GM12878 (cell line): ENCODE measurements at regions not wholly inside any gene's neighbourhood (a gene's known extent, or its start where the extent isn't known, plus 50 kb on each side); places are given as distances from the start of the nearest gene placed in this dataset.

Experiments
- ATAC-seq: fragments of 200-7000 bp; cut with Tn5 transposase; 3 replicates; pipeline ENCODE4 v1.9.1; 2020; ENCODE audit warnings: mild to moderate bottlenecking, moderate library complexity
- BruUV-seq: library from RNA; stranded (reverse); fragments of 400-500 nt; replicated peaks from 2 replicates; lab custom pipeline; 2021; lab: Mats Ljungman, UMichigan
- CTCF ChIA-PET: fragments of 300-600 bp; sonication (Branson Sonifier 250); formaldehyde crosslinking; extraction: SDS; loops from one replicate; lab custom pipeline; 2021; ENCODE audit warnings: inconsistent platforms; lab: Yijun Ruan, JAX
- POLR2A ChIA-PET: fragments of 350-600 bp; formaldehyde crosslinking; extraction: SDS; loops from one replicate; lab custom pipeline; 2021; ENCODE audit warnings: inconsistent platforms; lab: Charles Lee
- RAD21 ChIA-PET: fragments of 300-600 bp; sonication (Branson Sonifier 250); formaldehyde crosslinking; loops from one replicate; lab custom pipeline; 2023; ENCODE audit warnings: antibody characterized with exemption; ENCODE audit not compliant: unreplicated experiment; lab: Charles Lee
- SMC1A ChIA-PET: fragments of 300-600 bp; sonication (Branson Sonifier 250); formaldehyde crosslinking; loops from one replicate; lab custom pipeline; 2023; ENCODE audit not compliant: unreplicated experiment, uncharacterized antibody; lab: Charles Lee
- DNase-seq: peaks from one replicate; pipeline ENCODE4 v3.0.0-alpha.2; 2011; ENCODE audit warnings: low read depth, low spot score
- FAIRE-seq: peaks from 3 replicates; lab custom pipeline; 2011; peaks lifted over from hg19 to GRCh38; lab: Jason Lieb, UNC
- H2AFZ ChIP-seq: 2 replicates; pipeline ENCODE4 v1.6.0; 2011; ENCODE audit warnings: low read depth, low read length, control low read depth; ENCODE audit not compliant: control insufficient read depth
- H3K27ac ChIP-seq: 2 replicates; pipeline ENCODE4 v1.5.1; 2011; ENCODE audit warnings: control low read depth; ENCODE audit not compliant: control insufficient read depth, insufficient read depth
- H3K27me3 ChIP-seq, 2 experiments: replicated peaks in 1 of 2; 2 replicates each; pipeline versions ENCODE4 v1.6.0 to v1.6.1; 2011; ENCODE audit warnings: low read length in 1 of 2; ENCODE audit not compliant: control insufficient read depth in 2 of 2, insufficient read depth in 2 of 2
- H3K36me3 ChIP-seq, 2 experiments: 2 replicates each; pipeline ENCODE4 v1.5.1; 2011; ENCODE audit warnings: low read length in 1 of 2; ENCODE audit not compliant: control insufficient read depth in 2 of 2, insufficient read depth in 2 of 2
- H3K4me1 ChIP-seq: 2 replicates; pipeline ENCODE4 v1.6.1; 2011; ENCODE audit warnings: mild to moderate bottlenecking, low read length, moderate library complexity, mixed read lengths; ENCODE audit not compliant: control insufficient read depth, insufficient read depth
- H3K4me2 ChIP-seq: 2 replicates; pipeline ENCODE4 v1.6.0; 2011; ENCODE audit warnings: control low read depth; ENCODE audit not compliant: control insufficient read depth, insufficient read depth
- H3K4me3 ChIP-seq: fragments of 200-600 bp; sonication (generic); 2 replicates; pipeline ENCODE4 v1.5.1; 2016
- H3K79me2 ChIP-seq: 2 replicates; pipeline ENCODE4 v1.6.0; 2011; ENCODE audit warnings: low read length; ENCODE audit not compliant: control insufficient read depth, insufficient read depth
- H3K9ac ChIP-seq: 2 replicates; pipeline ENCODE4 v1.8.0; 2011; ENCODE audit warnings: low read length, control low read depth, mixed read lengths; ENCODE audit not compliant: control insufficient read depth, insufficient read depth
- H3K9me3 ChIP-seq: replicated peaks from 3 replicates; pipeline ENCODE4 v1.5.1; 2011; ENCODE audit warnings: mild to moderate bottlenecking, low read length; ENCODE audit not compliant: control insufficient read depth, insufficient read depth
- H4K20me1 ChIP-seq: 2 replicates; pipeline ENCODE4 v1.6.0; 2011; ENCODE audit not compliant: control insufficient read depth, insufficient read depth
- BHLHE40 ChIP-seq, 2 experiments: fragments of 450-650 bp in 1 of 2; IDR thresholded peaks; 2 replicates each; pipeline ENCODE4 v1.6.1; 2011 to 2017; ENCODE audit warnings: low read depth in 2 of 2, borderline replicate concordance in 1 of 2, improper control_type of control experiment in 1 of 2, low read length in 1 of 2, mild to moderate bottlenecking in 1 of 2
- ESRRA ChIP-seq: IDR thresholded peaks from 2 replicates; pipeline ENCODE4 v1.6.1; 2012; ENCODE audit warnings: mild to moderate bottlenecking, low read length, improper control_type of control experiment
- LARP7 ChIP-seq: fragments of 450-650 bp; IDR thresholded peaks from 2 replicates; pipeline ENCODE4 v1.6.1; 2017; ENCODE audit warnings: mild to moderate bottlenecking
- MYB ChIP-seq: fragments of 150-350 bp; IDR thresholded peaks from 2 replicates; pipeline ENCODE4 v1.6.1; 2014; ENCODE audit warnings: mild to moderate bottlenecking, low read depth, low read length, borderline replicate concordance
- PAX8 ChIP-seq: fragments of 450-650 bp; IDR thresholded peaks from 2 replicates; pipeline ENCODE4 v1.6.1; 2017; ENCODE audit warnings: mild to moderate bottlenecking, moderate library complexity
- RELA ChIP-seq: fragments of 450-650 bp; IDR thresholded peaks from 2 replicates; pipeline ENCODE4 v1.8.0; 2014; ENCODE audit warnings: borderline replicate concordance; ENCODE audit not compliant: partially characterized antibody
- REST ChIP-seq: IDR thresholded peaks from 2 replicates; pipeline ENCODE4 v1.6.1; 2012; ENCODE audit warnings: mild to moderate bottlenecking, low read depth, low read length
- SREBF1 ChIP-seq: IDR thresholded peaks from 2 replicates; pipeline ENCODE4 v1.6.1; 2012; ENCODE audit warnings: mild to moderate bottlenecking, low read length
- YBX1 ChIP-seq: fragments of 450-650 bp; IDR thresholded peaks from 2 replicates; pipeline ENCODE4 v1.6.1; 2016; ENCODE audit warnings: antibody characterized with exemption
- WGBS: methylation state at CpG from one replicate; pipeline ENCODE4 v1.1.6; 2016; ENCODE audit warnings: low lambda C conversion rate; ENCODE audit not compliant: insufficient replicate concordance, insufficient coverage; ENCODE audit errors: missing lambda C conversion rate; 5-methylcytosine and 5-hydroxymethylcytosine counted together
- in situ Hi-C: fragments of 300-500 bp; cut with MboI; formaldehyde crosslinking; loops from 9 replicates; pipeline ENCODE4 v1.14.3; 2018; ENCODE audit warnings: mixed read lengths
- intact Hi-C: fragments of 100-400 bp; cut with micrococcal nuclease; formaldehyde crosslinking; loops from one replicate; pipeline ENCODE4 v1.14.2; 2022; ENCODE audit not compliant: unreplicated experiment
- TF ChIP-seq, protein P1 (sequence below): fragments of 450-650 bp; IDR thresholded peaks from 2 replicates; pipeline ENCODE4 v1.6.1; 2017; ENCODE audit warnings: antibody characterized with exemption, mild to moderate bottlenecking, moderate library complexity
- TF ChIP-seq, protein P2 (sequence below): fragments of 450-650 bp; IDR thresholded peaks from 2 replicates; pipeline ENCODE4 v1.6.1; 2017; ENCODE audit warnings: borderline replicate concordance
- TF ChIP-seq, protein P3 (sequence below): fragments of 450-650 bp; IDR thresholded peaks from 2 replicates; pipeline ENCODE4 v1.6.1; 2017; ENCODE audit warnings: mild to moderate bottlenecking, moderate library complexity

GRCh38 chr12:91633734-91634357 lies 451.2 kb upstream of the DCN start:
- RAD21 ChIA-PET: no interaction called here
- TF ChIP-seq, protein P1, sequence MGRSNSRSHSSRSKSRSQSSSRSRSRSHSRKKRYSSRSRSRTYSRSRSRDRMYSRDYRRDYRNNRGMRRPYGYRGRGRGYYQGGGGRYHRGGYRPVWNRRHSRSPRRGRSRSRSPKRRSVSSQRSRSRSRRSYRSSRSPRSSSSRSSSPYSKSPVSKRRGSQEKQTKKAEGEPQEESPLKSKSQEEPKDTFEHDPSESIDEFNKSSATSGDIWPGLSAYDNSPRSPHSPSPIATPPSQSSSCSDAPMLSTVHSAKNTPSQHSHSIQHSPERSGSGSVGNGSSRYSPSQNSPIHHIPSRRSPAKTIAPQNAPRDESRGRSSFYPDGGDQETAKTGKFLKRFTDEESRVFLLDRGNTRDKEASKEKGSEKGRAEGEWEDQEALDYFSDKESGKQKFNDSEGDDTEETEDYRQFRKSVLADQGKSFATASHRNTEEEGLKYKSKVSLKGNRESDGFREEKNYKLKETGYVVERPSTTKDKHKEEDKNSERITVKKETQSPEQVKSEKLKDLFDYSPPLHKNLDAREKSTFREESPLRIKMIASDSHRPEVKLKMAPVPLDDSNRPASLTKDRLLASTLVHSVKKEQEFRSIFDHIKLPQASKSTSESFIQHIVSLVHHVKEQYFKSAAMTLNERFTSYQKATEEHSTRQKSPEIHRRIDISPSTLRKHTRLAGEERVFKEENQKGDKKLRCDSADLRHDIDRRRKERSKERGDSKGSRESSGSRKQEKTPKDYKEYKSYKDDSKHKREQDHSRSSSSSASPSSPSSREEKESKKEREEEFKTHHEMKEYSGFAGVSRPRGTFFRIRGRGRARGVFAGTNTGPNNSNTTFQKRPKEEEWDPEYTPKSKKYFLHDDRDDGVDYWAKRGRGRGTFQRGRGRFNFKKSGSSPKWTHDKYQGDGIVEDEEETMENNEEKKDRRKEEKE: no peak
- TF ChIP-seq ESRRA (no peak), LARP7 (no peak), BHLHE40 (IDR thresholded peaks at IDR 0.05; ENCODE audit: borderline replicate concordance in 1 of 2, low read depth in 2 of 2, low read length in 1 of 2) (no peak), MYB (no peak), PAX8 (no peak), RELA (no peak), YBX1 (no peak), REST (no peak), SREBF1 (no peak)
- TF ChIP-seq, protein P2, sequence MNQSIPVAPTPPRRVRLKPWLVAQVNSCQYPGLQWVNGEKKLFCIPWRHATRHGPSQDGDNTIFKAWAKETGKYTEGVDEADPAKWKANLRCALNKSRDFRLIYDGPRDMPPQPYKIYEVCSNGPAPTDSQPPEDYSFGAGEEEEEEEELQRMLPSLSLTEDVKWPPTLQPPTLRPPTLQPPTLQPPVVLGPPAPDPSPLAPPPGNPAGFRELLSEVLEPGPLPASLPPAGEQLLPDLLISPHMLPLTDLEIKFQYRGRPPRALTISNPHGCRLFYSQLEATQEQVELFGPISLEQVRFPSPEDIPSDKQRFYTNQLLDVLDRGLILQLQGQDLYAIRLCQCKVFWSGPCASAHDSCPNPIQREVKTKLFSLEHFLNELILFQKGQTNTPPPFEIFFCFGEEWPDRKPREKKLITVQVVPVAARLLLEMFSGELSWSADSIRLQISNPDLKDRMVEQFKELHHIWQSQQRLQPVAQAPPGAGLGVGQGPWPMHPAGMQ: no peak
- TF ChIP-seq, protein P3, sequence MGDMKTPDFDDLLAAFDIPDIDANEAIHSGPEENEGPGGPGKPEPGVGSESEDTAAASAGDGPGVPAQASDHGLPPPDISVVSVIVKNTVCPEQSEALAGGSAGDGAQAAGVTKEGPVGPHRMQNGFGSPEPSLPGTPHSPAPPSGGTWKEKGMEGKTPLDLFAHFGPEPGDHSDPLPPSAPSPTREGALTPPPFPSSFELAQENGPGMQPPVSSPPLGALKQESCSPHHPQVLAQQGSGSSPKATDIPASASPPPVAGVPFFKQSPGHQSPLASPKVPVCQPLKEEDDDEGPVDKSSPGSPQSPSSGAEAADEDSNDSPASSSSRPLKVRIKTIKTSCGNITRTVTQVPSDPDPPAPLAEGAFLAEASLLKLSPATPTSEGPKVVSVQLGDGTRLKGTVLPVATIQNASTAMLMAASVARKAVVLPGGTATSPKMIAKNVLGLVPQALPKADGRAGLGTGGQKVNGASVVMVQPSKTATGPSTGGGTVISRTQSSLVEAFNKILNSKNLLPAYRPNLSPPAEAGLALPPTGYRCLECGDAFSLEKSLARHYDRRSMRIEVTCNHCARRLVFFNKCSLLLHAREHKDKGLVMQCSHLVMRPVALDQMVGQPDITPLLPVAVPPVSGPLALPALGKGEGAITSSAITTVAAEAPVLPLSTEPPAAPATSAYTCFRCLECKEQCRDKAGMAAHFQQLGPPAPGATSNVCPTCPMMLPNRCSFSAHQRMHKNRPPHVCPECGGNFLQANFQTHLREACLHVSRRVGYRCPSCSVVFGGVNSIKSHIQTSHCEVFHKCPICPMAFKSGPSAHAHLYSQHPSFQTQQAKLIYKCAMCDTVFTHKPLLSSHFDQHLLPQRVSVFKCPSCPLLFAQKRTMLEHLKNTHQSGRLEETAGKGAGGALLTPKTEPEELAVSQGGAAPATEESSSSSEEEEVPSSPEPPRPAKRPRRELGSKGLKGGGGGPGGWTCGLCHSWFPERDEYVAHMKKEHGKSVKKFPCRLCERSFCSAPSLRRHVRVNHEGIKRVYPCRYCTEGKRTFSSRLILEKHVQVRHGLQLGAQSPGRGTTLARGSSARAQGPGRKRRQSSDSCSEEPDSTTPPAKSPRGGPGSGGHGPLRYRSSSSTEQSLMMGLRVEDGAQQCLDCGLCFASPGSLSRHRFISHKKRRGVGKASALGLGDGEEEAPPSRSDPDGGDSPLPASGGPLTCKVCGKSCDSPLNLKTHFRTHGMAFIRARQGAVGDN: no peak

More at GRCh38 chr12:91633734-91634357, 451.2 kb upstream of the DCN start:
- FAIRE-seq (no peak), ATAC-seq (no peak), DNase-seq (no peak)
- 85% methylated on average over 35 of the region's 47 CpGs for WGBS
- ChIA-PET CTCF (no interaction called here), POLR2A (no interaction called here), SMC1A (interaction anchor here (0.6 kb wide), 1 partner anchor 35 kb away, joined by 3 read pairs; no protein-coding TSS in a partner anchor)
- BruUV-seq: no TSS peak
- intact Hi-C loops: no loop called here
- H3K9me3 ChIP-seq: no peaks in the 10 kb centered on the region; the same call in 2 of the 3 replicates
- H3K9ac ChIP-seq: no peak overlapping the region
- no peaks in the 10 kb centered on the region for H4K20me1 ChIP-seq
- in situ Hi-C loops: no loop called here
- no peaks in the 10 kb centered on the region for H3K36me3 ChIP-seq
- no peaks in the 10 kb centered on the region for H3K4me1 ChIP-seq
- no peak overlapping the region for H2AFZ ChIP-seq
- no peaks in the 10 kb centered on the region for H3K27me3 ChIP-seq
- H3K27ac ChIP-seq: no peak overlapping the region
- no peak overlapping the region for H3K4me3 ChIP-seq
- H3K79me2 ChIP-seq: no peaks in the 10 kb centered on the region
- no peak overlapping the region for H3K4me2 ChIP-seq
